UCSD-AML1 (cell line): ENCODE measurements at regions not wholly inside any gene's neighbourhood (a gene's known extent, or its start where the extent isn't known, plus 50 kb on each side); places are given as distances from the start of the nearest gene placed in this dataset.

Experiments
- DNase-seq: peaks from one replicate; lab custom pipeline; 2025; ENCODE audit not compliant: unreplicated experiment; lab: John Stamatoyannopoulos, UW

GRCh38 chr5:56337715-56338319 is 104.7 kb upstream of the ANKRD55 start:
- DNase-seq, result no peak

DNA sequence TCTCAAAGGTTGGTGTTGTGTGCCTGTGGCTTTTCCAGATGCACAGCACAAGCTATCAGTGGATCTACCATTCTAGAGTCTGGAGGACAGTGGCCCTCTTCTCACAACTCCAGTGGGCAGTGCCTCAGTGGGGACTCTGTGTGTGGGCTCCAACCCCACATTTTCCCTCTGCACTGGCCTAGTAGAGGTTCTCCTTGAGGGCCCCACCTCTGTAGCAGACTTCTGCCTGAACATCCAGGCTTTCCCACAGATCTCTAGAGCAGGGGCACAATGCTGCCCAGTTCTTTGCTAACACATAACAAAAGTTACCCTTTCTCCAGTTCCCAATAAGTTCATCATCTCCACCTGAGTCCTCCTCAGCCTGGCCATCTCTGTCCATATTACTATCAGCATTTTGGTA is 102.1 kb upstream of the ANKRD55 start:
- no peak for DNase-seq

- DNase-seq, result no peak
Measured at GRCh38 chr5:56330806-56331205, 97.7 kb upstream of the ANKRD55 start.

GRCh38 chr5:56330167-56330566 is 97.0 kb upstream of the ANKRD55 start:
- DNase-seq, result no peak

- DNase-seq, result no peak
Measured at GRCh38 chr5:56329652-56330051, 96.5 kb upstream of the ANKRD55 start.

DNA sequence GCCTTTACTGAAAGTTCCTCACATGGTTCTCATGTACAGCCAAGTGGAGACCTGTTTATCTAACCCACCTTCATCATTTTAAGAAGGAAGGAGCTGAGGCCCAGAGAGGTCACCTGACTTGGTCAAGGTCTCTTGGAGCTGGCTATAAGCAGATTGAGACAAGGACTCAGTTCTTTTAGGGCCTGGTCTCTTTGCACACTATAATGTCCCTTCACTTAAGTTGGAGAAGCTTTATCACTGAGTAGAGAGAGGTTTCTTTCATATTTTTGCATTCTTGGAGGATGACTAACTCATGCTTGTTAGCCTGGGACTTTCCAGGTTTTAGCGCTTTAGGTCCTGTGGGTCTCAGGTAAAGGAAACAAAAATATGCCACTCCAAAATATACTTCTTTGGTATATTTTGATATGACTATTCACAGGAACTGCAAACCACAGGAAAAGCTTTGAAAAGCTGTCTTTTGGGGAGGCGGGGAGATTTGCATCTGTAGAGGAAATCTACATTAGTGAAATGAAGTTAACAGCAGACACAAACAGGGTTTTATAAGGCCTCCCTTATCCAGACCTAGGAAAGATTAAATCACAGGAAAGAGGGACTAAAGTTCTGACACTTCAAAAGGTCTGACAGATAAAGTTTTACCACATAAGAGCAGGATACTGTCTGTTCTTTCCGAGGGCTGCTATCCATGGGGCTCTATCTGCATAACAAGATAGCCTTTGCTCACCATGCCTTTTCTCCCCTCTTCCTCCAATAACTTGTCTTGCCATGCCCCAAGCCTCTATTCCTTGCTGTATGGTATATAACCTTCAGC is 95.8 kb upstream of the ANKRD55 start:
- no peak for DNase-seq

- no peak for DNase-seq
Measured at GRCh38 chr5:56327809-56328208, 94.7 kb upstream of the ANKRD55 start.

GRCh38 chr5:56326770-56327169 is 93.6 kb upstream of the ANKRD55 start:
- no peak for DNase-seq

DNA sequence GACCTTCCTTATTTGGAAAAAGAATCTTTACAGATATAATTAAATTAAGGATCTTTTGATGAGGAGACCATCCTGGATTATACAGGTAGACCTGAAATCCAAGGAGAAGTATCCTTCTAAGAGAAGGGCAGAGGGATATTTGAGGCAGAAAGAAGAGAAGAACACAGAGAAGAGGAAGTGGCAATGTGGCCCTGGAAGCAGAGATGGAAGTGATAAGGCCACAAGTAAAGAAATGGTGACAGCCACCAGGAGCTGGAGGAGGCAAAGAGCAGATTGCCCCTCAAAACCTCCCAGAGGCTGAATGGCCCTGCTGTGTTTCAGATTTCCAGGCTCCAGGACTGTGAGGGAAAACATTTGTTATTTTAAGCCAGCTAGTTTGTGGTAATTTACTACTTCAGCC is 93.0 kb upstream of the ANKRD55 start:
- no peak for DNase-seq

GRCh38 chr5:56325039-56325438 is 91.9 kb upstream of the ANKRD55 start:
- no peak for DNase-seq

- no peak for DNase-seq
Measured at GRCh38 chr5:56323505-56323904, 90.4 kb upstream of the ANKRD55 start.

- no peak for DNase-seq
Measured at GRCh38 chr5:56322592-56322991, 89.5 kb upstream of the ANKRD55 start.

DNA sequence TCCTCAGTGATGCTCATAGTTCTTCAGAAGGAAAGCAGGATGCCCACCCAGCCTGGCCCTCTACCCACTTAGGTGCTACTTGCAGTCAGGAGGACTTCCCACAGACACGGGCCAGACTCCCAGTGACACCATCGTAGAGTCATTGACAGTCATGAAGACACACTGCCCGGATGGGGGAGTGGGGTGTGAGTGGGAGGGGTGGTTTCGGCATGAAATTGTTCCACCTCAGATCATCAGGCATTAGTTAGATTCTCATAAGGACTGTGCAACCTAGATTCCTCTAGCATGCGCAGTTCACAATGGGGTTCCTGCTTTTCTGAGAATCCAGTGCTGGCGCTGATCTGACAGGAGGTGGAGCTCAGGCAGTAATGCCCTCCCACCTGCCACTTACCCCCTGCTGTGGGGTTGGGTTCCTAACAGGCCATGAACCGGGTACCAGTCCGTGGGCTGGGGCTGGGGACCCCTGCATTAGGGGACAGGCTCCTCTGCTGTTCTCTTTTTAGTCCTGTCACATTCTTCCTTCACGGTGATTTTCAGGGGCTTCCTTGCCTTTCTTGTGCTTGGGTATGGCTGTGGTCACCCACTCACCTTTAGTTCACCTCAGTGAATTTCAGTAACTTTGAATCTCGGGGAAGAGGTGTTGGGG is 88.2 kb upstream of the ANKRD55 start:
- no peak for DNase-seq

- DNase-seq, result no peak
Measured at GRCh38 chr5:56320686-56321085, 87.6 kb upstream of the ANKRD55 start.

DNA sequence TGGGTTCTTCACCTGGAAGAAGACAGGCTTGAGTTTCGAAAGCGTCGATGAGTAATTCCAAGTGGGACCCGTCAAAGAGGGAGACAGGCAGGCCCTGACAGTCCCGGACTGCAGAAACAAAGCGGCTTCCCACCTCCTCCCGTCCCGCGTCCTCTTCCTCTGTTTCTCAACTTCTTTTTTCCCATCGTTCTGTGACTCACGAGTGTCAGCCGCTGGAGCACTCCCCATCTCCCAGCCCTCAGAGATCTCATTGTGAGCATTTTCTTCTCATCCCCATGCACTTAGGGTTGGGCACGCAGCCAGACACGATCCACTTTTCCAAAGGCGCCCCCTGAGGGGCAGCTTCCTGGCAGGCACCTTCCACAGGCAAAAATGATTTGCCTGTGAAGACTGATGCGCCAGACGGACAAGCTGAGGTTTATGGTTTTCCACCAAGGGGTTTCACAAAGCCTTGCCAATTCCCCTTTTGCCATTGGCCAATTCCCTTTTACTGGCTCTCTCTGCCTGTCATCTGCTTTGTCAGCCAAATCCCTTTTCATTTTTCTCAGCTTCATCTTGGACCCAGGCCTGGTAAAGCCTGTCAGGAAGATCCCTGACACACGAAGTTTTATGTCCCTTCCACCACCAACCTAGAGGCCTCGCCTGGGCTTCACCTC is 86.5 kb upstream of the ANKRD55 start:
- no peak for DNase-seq

- no peak for DNase-seq
Measured at GRCh38 chr5:56317923-56318561, 84.9 kb upstream of the ANKRD55 start.

DNA sequence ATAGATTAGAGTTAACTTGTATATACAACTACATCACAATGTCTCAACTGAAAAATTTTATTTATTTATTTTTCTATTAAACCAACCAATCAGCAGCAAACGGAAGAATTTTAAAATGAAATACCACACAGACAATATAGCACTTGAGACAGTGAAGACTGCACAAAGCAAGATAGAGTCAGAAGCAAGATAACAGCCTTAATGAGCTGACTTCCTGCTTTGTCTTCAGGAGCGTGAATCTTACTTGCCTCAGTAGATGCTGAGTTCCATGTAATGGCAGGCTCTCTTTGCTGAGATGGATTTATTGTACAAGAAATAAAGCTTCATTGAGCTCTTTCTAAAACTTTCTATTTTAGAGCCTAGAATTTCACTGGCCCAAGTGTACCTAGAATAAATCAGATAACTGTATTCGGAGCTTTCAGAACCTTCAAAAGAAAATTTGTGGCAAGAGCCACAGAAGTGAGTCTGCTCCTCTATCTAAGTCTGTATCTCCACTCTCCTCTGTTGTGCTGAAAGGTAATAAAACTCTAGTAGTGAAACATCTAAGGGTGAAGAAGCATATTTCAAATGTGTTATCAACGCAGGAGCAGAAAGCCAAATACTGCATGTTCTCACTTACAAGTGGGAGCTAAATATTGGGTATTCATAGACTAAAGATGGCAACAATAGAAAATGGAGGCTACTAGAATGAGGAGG is 83.3 kb upstream of the ANKRD55 start:
- DNase-seq, result no peak

DNA sequence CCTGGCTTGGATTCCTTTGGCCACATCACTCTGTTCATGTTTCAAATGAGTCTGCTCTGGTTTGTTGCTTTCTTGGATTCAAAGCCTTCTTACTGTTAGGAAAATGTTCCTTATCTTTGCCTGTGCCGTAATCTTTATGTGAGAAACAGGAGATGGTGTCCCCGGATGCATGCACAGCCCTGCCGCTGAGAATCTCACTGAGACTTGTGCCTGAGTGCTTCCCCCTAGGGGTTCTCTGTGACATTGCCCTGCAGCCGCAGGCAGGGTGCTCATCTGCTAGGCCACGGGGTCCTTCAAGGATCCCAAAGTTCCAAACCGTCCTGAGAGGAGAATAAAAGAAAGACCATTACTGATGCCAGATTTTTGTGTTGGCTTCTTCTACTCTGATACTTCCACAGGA is 81.4 kb upstream of the ANKRD55 start:
- DNase-seq, result no peak

DNA sequence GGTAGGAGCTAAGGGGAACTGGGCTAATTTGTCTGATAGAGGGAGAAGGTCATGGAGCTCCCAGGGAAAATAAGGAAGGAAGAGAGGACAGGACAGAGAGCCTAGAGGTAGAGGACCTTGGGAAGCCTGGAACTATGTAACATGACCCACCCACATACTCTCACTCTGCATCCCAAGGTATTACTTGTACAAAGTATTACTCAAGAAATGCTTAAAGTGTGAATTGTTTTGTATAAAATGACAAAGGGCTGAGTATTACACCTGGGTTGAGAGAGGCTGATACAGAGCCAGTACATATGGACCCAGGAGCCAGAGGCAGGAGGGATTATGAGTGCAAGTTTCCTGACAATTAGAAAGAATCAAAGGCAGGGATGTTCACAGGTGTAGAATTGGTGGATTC is 80.5 kb upstream of the ANKRD55 start:
- no peak for DNase-seq

- DNase-seq, result no peak
Measured at GRCh38 chr5:56313004-56313531, 79.9 kb upstream of the ANKRD55 start.
